Posterior vena cava (tissue), 2 donors: ENCODE measurements at regions not wholly inside any gene's neighbourhood (a gene's known extent, or its start where the extent isn't known, plus 50 kb on each side); places are given as distances from the start of the nearest gene placed in this dataset.
"Not testable (repeated sequence)": the region's sequence is repeated elsewhere in the genome, so short reads cannot be mapped to it uniquely, and the experiment has no call there.

ENCODE experiments used
- DNase-seq: peaks from one replicate; pipeline ENCODE4 v3.0.0-alpha.2; 2020; ENCODE audit warnings: low spot score
- intact Hi-C, 2 donors: fragments of 100-400 bp; cut with DNase I; formaldehyde crosslinking; loops; one replicate each; pipeline versions ENCODE4 v1.14.1 to v1.14.2; 2022 to 2023
- donor health status: DM: yes; HTN: yes; CAD: no.
- donor health status: DM: yes; HTN: yes; CAD: no.

DNA sequence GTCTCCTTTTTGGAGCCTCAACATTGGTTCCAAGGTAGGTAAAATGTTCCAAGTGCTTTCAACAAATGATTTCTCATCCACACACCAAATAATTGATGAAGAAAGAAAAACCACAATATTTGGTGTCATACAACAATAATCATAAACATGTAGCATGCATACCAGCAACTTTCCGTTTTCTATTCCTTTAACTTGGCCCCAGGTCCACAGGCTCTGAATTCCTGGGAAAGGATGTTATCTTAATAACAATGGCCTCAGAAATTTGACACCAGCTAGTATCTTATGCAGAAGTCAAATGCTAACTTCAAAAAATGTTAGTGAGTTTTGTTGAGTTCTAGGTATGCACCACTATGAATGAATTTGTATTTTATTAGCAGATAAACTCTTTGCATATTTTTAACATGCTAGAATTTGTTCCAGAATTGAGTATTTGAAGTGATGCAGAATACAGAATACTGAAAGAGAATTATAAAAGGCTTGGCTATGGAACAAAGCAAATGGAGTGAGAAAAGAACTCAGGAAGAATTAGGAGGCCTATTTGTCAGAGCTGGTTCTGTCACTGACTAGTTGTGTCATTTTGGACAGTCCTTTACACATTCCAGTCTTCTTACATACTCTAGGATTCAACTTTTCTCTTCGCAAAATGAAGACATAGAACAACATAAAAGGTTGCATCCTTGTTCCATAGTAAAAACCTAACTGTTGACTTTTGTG lies 435.3 kb upstream of the TNC start:
- intact Hi-C loops = no loop called here
- no peak for DNase-seq

DNA sequence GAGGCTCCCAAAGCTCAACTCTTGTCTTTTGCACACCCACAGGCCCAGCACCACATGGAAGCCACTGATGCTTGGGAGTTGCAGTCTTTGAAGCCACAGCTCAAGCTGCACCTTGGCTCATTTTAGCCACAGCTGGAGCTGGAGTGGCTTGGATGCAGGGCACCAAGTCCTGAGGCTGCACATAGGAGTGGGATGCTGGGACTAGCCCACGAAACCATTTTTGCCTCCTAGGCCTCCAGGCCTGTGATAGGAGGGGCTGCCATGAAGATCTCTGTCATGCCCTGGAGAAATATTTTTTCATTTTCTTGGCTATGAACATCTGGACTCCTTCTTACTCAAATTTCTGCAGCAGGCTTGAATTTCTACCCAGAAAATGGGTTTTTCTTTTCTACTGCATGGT lies 438.5 kb upstream of the TNC start:
- intact Hi-C loops = no loop called here
- no peak for DNase-seq

DNA sequence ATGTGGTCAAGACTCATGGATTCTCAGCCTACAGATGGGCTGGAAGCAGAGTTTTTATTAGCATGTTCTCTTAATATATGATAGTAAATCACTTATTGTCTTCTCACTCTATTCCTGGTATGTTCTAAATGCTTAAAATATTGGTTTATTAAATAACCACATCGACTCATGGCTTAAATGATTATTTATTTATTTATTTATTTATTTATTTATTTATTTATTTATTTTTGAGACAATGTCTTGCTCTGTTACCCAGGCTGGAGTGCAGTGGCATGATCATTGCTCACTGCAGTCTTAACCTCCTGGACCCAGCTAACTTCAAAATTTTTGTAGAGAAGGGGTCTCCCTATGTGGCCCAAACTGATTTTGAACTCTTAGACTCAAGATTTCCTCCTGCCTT lies 457.2 kb upstream of the TNC start:
- intact Hi-C loops = no loop called here
- no peak for DNase-seq

DNA sequence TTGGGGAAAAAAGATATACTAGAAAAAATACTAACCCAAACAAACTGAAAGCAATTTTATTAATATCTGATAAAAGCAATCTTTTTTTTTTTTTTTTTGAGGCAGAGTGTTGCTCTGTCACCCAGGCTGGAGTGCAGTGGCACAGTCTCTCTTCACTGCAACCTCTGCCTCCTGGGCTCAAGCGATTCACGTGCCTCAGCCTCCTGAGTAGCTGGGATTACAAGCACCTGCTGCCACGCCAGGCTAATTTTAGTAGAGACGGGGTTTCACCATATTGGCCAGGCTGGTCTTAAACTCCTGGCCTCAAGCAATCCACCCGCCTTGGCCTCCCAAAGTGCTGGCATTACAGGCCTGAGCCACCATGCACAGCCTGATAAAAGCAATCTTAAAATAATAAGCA lies 467.5 kb upstream of the TNC start:
- DNase-seq, intact Hi-C loops: not testable (repeated sequence)

DNA sequence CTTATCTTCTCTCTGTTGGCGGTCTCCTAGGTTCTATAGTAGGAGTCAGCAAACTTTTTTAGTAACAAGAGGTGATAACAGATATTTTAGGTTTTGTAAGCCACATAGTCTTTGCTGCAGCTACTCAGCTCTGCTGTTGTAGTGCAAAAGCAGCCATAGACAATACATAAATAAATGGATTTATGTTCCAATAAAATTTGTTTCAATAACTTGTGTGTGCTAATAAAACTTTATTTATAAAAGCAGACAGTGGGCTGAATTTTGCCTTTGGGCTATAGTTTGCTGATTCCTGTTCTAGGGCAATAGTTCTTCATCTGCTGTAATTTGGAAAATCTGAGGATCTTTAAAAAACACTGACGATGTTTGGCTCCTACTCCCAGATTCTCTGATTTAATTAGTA lies 469.4 kb upstream of the TNC start:
- intact Hi-C loops = no loop called here
- DNase-seq = no peak

DNA sequence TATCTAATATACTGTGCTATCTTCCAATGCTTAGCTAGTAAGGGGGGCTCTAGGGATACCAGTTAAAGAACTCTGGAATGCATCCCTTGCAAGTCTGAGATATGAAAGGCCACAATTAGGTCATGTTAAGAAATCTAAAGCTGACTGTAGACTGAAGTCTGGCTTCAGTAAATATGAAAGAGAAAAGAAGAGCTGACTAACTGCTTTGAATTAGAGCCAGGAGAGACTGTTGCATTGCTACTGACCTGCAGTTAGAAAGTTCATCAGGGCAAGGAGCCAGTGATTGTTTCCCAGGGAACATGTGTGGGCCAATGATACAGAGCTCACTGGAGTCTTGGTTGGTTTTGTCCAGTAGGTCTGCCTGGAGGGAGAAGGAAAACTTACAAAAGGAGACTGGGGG lies 472.1 kb upstream of the TNC start:
- intact Hi-C loops = loop anchor here (5.0 to 10.0 kb wide), 4 partner anchors 565 to 1065 kb away; partner anchors contain the start of gene PAPPA (in 1 of the 2)

DNA sequence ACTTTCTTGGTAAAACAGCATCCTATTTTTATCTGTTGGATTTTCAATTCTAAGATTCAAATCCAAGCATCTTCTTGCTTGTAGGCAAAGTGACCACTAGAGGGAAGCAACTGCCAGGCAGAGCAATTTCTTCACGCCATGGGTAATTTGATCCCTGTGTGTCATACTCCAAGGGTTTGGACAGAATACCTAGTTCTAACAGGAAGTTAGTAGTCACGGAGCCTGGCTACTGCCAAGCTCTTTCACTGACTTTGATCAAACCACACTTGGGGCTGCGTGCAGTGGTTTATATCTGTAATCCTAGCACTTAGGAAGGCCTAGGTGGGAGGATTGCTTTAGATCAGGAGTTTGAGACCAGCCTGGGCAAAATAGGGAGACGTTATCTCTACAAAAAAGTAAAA lies 473.6 kb upstream of the TNC start:
- intact Hi-C loops = loop anchor here (5.0 to 10.0 kb wide), 4 partner anchors 563 to 1063 kb away; partner anchors contain the start of gene PAPPA (in 1 of the 2)
- DNase-seq = peak; percentile 82

More for the DNA sequence above, 472.1 kb upstream of the TNC start:
- no peak for DNase-seq

DNA sequence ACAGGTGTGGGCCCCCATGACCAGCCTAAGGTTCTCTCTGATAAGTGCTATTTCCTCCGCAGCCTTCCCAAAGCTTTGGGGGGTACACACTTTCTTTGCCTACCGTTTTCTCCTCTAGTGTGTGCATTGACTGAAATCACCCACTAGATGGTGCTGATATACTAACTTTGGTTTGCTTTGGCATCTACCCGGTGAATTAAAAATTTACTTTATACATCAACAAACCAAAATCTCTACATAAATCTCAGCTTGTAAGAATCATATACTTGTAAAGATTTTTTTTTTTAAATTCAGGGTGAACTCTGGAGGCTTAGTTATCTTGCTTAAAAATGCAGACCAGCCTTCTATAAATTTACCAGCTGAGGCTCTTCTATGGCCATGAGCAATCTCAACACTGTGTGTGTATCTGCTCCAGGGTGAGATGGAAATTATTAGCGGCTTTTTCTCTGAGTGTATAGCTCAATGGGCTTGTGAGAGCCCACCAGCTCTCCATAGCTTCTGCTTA lies 475.7 kb upstream of the TNC start:
- no peak for DNase-seq
- intact Hi-C loops = loop anchor here (5.0 to 10.0 kb wide), 4 partner anchors 561 to 1061 kb away; partner anchors contain the start of gene PAPPA (in 1 of the 2)

DNA sequence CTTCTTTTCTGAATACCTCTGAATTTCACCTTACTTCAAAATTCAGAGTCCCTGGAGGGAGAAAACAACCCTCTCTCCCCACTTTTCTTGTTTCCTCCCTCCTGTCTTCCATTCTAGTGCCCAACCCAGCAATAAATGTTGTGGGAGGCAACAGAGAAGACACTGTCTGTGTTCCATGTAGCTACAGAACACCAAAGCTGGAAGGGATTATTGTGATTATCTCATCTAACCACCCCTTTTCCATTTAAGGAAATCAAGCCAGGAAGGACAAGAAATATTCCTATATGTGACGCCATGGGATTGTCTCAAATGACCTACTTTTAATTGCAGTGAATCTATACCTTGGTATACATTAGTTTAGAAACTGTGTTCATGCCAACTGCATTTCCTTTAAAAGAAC lies 476.6 kb upstream of the TNC start:
- intact Hi-C loops = loop anchor here (5.0 to 10.0 kb wide), 4 partner anchors 560 to 1060 kb away; partner anchors contain the start of gene PAPPA (in 1 of the 2)
- DNase-seq = no peak

DNA sequence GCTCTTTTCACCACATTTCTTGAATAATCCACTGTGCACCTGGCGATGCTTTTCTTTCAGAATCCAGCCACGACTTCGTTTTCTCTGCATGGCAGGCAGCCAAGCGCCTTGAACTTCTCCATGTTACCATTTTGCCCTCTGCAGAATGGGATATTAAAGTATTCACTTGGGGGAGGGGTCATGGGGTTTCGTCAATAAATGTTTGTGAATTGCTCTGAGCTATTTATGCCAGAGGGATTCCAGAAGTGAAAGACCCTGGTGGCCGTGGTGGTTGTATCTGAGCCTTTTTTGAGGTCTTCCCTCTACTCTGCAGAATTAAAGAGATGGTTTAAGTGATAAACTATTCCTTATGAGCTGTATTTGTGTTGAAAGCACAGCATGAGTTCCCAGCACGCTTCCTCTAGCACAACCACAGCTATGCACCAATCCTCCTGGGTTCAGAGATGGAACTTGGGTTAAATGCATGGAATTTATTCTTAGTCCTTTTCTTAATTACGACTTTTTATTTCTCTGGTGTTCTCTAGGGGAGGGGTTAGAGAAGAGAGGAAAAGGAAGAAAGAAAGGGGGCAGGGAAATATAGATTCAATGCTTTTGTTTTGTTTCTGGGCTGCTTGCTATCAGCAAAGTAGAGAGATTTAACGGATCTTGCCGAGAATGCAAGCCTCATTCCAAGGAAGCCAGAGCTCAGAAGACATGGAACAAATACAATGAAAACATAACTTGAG lies 478.2 kb upstream of the TNC start:
- intact Hi-C loops = loop anchor here in 1 of 2 donors (10.0 kb wide), 2 partner anchors 559 to 1059 kb away; partner anchors contain the start of gene PAPPA
- DNase-seq = no peak

DNA sequence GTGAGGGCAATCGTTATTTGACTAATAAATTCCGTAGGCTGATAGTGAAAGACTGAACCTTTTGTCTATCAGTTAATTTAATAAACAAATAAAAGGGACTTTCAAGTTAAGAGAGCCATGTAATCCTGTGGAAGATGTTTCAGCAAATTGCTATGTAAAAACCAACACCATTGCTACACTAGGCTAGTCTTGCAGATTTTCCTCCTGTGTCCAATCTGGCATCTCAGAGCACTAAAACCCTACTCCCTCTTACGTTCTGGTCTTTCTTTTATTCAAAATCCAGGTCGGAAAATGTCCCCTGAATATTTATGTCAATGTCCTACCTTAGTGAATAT lies 478.8 kb upstream of the TNC start:
- intact Hi-C loops = loop anchor here in 1 of 2 donors (10.0 kb wide), 2 partner anchors 558 to 1058 kb away; partner anchors contain the start of gene PAPPA
- no peak for DNase-seq

DNA sequence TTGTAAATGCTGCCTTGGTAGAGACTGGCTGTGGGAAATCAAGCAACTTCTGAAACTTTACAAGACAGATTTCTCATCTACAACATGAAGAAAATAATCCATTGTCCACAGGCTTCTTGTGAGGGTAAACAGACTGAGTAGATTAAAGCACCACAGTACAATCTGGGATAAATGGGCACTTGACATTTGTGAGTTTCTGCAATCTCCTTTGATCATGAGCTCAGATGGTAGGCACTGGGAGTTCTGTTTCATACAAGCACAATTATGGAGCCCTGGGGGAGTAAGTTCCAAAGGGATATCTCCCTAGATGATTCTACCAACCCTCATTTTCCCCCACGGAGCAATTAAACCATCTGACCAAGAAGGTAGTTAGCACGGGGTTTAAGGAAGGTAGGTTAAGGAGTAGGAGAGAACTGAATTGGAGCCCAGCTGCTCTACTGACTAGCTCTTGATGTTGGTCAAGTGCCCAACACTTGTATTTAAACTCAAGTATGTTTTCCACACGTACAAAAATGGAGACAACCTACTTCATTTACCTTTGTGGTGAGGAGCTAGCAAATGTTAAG lies 479.5 kb upstream of the TNC start:
- DNase-seq = no peak
- intact Hi-C loops = loop anchor here in 1 of 2 donors (10.0 kb wide), 2 partner anchors 557 to 1057 kb away; partner anchors contain the start of gene PAPPA

DNA sequence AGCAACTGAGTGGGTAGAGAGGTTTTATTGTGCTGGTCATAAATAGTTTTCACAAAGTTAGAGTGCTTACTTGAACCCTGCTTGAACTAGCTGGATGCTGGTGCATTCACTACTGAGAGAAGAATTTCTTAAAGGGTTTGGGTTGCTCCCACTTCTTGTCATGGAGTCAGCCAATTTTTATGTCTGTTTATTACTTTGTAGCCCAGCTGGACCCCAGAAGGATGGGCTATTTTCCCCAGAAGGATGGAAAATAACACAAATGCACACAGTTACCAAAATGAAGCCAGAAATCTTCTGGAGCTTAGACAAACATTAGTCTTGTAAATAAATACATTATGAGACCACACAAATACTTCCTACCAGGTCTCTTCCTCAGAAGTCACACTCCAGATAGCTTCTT lies 480.8 kb upstream of the TNC start:
- no peak for DNase-seq
- intact Hi-C loops = loop anchor here in 1 of 2 donors (10.0 kb wide), 2 partner anchors 556 to 1056 kb away; partner anchors contain the start of gene PAPPA

DNA sequence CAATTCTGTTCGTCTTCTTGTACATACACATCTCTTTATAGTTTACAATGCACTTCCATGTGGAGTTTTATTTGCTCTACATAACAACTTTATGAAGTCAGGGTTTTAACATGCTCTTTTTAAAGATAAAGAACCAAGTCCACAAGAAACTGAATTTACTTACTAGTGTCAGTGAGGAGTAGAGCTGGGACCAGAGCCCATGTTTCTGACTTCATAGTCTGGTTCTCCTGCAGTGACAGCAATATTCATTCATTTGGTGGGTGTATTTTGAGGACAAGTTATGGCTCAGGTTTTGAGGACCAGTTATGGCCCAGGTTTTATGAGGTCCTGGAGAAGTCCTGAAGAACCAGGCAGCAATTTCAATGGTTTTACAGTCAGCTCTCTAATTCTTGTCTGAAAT lies 481.9 kb upstream of the TNC start:
- intact Hi-C loops = loop anchor here in 1 of 2 donors (10.0 kb wide), 2 partner anchors 555 to 1055 kb away; partner anchors contain the start of gene PAPPA
- no peak for DNase-seq

DNA sequence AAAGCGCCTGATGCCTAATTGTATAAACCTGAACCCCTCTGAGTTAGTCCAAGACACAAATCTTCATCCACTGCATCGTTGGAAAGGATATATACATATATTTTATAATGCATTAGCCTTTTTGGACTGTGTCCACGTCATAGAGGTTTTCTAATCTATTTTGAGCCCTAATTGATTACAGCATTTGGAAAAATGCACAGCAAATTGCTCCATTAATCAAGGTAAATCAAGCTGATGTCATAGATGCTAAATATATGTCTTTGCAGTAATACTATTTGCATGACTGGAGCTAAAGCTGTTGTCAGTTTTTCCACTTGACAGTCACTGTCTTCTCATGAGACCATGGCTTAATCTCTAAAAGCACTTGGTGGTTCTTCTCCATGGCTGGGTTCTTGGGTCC lies 483.5 kb upstream of the TNC start:
- DNase-seq = no peak
- intact Hi-C loops = no loop called here

DNA sequence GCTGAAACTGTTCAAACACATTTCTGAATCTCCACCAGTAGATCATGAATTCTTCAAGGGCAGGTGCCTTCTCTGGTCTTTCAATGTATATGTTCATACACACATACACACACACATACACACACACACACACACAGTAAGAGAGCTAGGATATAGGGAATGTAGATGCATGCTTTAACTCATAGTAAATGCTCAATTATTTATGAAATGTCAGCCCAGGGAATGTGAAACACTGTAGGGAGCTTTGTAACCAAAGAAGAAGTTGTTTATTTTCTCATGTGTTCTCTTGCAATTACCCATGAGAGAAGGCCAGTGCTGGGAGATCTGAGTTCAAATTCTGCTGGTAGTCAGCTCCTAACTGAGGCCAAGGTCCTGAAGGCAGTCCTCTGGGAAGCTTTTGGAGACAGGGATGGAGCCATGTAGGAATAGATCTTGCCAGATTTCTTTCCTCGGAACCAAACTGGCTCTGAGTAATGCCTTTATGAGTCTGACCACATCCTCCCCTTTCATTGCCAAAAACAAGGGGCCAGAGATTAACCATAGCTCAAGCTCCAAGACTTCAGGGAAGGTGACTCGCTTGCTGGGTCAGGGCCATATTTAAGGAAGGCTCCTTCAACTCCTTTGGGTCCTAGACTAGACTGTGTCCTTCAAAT lies 487.0 kb upstream of the TNC start:
- DNase-seq = no peak
- intact Hi-C loops = no loop called here

DNA sequence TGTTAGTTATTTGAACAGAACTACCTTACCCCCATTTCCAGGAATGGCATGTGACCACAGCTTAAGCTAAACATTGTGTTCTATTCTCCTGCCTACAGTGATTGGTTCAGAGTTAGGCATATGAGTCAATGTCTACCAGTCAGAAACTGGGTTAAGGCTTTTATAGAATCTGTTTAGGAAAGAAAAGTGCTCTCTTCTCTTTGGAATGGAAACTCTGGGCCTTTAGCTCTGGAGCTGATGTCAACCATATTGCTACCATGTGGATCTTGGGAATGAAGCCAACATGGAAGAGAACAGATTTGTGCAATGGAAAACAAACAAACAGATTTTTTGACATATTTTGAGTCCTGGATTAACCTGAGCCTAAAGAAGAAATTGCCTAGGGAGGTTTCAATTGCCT lies 488.9 kb upstream of the TNC start:
- DNase-seq = no peak
- intact Hi-C loops = no loop called here

DNA sequence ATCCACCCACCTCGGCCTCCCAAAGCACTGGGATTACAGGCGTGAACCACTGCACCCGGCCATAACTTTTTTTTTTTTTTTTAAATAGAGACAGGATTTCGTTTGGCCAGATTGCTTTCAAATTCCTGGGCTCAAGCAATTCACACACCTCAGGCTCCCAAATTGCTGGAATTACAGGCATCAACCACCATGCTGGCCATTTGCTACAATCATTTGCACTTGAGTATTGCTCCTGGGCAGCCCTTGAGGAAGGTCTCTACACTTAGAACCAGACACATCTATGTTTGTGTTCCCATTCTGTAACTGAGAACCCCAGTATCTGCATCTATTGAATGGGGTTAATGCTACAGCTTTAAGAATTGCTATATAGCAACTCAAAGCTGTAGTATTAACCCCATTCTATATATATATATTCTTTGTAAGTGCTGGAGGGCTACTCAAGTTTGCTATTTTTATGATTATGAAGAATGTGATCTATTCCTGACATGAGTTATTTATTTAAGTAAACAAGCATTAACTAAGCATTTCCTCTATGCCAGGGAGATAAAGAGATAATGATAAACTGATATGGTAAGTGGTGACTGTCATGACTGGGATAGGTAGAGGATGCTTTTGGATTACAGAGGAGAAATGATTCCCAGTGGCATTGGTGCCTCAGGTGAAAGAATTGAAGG lies 496.5 kb upstream of the TNC start:
- intact Hi-C loops = no loop called here

DNA sequence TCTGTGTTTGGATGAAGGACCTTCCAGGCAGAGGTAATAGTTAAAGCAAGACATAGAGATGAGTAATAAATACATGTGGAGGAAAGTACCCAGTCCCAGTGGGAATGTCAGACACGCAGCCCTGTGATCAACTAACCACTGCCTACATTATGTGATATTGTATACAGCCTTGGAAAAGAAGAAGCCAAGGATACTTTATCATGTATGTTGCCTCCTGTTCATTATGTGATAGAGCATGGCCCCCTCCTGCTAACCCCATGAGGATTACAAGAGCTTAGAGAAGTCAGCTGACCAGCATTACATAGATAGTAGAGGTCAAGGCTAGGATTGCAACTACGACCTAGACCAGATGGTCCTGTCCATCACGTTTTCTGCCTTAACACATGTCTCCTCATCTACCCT lies 497.0 kb upstream of the TNC start:
- intact Hi-C loops = no loop called here
- DNase-seq = no peak

More for the DNA sequence above, 496.5 kb upstream of the TNC start:
- no peak for DNase-seq
